Hepatocyte (in vitro differentiated cells): ENCODE measurements at regions not wholly inside any gene's neighbourhood (a gene's known extent, or its start where the extent isn't known, plus 50 kb on each side); places are given as distances from the start of the nearest gene placed in this dataset.

Experiments
- DNase-seq: peaks from one replicate; pipeline ENCODE4 v3.0.0-alpha.2; 2016; ENCODE audit warnings: low spot score
- H2AFZ ChIP-seq: fragments of 200-600 bp; sonication (generic); 2 replicates; pipeline ENCODE4 v1.6.0; 2016; ENCODE audit warnings: antibody characterized with exemption, mild to moderate bottlenecking
- H3K27ac ChIP-seq: fragments of 200-600 bp; sonication (generic); 2 replicates; pipeline ENCODE4 v1.5.1; 2016; ENCODE audit warnings: mild to moderate bottlenecking
- H3K27me3 ChIP-seq: fragments of 200-600 bp; sonication (generic); 2 replicates; pipeline ENCODE4 v1.6.1; 2016
- H3K36me3 ChIP-seq: fragments of 200-600 bp; sonication (generic); replicated peaks from 2 replicates; pipeline ENCODE4 v1.5.1; 2016; ENCODE audit warnings: low read depth; ENCODE audit not compliant: insufficient read depth
- H3K4me1 ChIP-seq: fragments of 200-600 bp; sonication (generic); 2 replicates; pipeline ENCODE4 v1.5.1; 2016; ENCODE audit warnings: mild to moderate bottlenecking, moderate library complexity; ENCODE audit not compliant: insufficient read depth
- H3K4me2 ChIP-seq: fragments of 200-600 bp; sonication (generic); 2 replicates; pipeline ENCODE4 v1.6.0; 2016
- H3K4me3 ChIP-seq: fragments of 200-600 bp; sonication (generic); 2 replicates; pipeline ENCODE4 v1.5.1; 2016; ENCODE audit warnings: mild to moderate bottlenecking
- H3K79me2 ChIP-seq: fragments of 200-600 bp; sonication (generic); 2 replicates; pipeline ENCODE4 v1.6.0; 2017; ENCODE audit warnings: mild to moderate bottlenecking
- H3K9me2 ChIP-seq: fragments of 200-600 bp; sonication (generic); replicated peaks from 2 replicates; pipeline ENCODE4 v1.6.0; 2017; ENCODE audit warnings: mild to moderate bottlenecking; ENCODE audit not compliant: insufficient read depth
- H3K9me3 ChIP-seq: fragments of 200-600 bp; sonication (generic); 2 replicates; pipeline ENCODE4 v1.5.1; 2016; ENCODE audit warnings: low read depth, mild to moderate bottlenecking
- H4K20me1 ChIP-seq: fragments of 200-600 bp; sonication (generic); 2 replicates; pipeline ENCODE4 v1.6.0; 2016; ENCODE audit warnings: mild to moderate bottlenecking; ENCODE audit not compliant: insufficient read depth, poor library complexity, severe bottlenecking
- EZH2 ChIP-seq: fragments of 200-600 bp; sonication (generic); IDR thresholded peaks from 2 replicates; pipeline ENCODE4 v1.6.1; 2016; ENCODE audit warnings: antibody characterized with exemption, mild to moderate bottlenecking, borderline replicate concordance
- EZH2phosphoT487 ChIP-seq: fragments of 200-600 bp; sonication (generic); IDR thresholded peaks from one replicate; pipeline ENCODE4 v1.6.1; 2018; ENCODE audit warnings: antibody characterized with exemption, mild to moderate bottlenecking, low read depth, moderate library complexity; ENCODE audit not compliant: unreplicated experiment, severe bottlenecking
- WGBS: methylation state at CpG from one replicate; pipeline ENCODE4 v1.1.6; 2016; ENCODE audit warnings: low lambda C conversion rate; ENCODE audit errors: missing lambda C conversion rate; 5-methylcytosine and 5-hydroxymethylcytosine counted together
- TF ChIP-seq, protein P1 (sequence below): fragments of 200-600 bp; sonication (generic); IDR thresholded peaks from 2 replicates; pipeline ENCODE4 v1.5.1; 2016; ENCODE audit warnings: antibody characterized with exemption, mild to moderate bottlenecking; ENCODE audit not compliant: poor library complexity

- no peaks in the 10 kb centered on the region for H3K79me2 ChIP-seq
- no peaks in the 10 kb centered on the region for H3K4me1 ChIP-seq
- no peak overlapping the region for H2AFZ ChIP-seq
- TF ChIP-seq EZH2phosphoT487: no peak
- TF ChIP-seq, protein P1, sequence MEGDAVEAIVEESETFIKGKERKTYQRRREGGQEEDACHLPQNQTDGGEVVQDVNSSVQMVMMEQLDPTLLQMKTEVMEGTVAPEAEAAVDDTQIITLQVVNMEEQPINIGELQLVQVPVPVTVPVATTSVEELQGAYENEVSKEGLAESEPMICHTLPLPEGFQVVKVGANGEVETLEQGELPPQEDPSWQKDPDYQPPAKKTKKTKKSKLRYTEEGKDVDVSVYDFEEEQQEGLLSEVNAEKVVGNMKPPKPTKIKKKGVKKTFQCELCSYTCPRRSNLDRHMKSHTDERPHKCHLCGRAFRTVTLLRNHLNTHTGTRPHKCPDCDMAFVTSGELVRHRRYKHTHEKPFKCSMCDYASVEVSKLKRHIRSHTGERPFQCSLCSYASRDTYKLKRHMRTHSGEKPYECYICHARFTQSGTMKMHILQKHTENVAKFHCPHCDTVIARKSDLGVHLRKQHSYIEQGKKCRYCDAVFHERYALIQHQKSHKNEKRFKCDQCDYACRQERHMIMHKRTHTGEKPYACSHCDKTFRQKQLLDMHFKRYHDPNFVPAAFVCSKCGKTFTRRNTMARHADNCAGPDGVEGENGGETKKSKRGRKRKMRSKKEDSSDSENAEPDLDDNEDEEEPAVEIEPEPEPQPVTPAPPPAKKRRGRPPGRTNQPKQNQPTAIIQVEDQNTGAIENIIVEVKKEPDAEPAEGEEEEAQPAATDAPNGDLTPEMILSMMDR: no peak
- TF ChIP-seq EZH2: no peak
- no peak overlapping the region for H3K4me2 ChIP-seq
- no peaks in the 10 kb centered on the region for H3K36me3 ChIP-seq
- no peak overlapping the region for H3K27ac ChIP-seq
- DNase-seq: no peak
- H3K27me3 ChIP-seq: peaks cover 6% of the 10 kb centered on the region
- H4K20me1 ChIP-seq: no peaks in the 10 kb centered on the region
- WGBS: 88% methylated on average over 1 of the region's 1 CpG
- H3K4me3 ChIP-seq: no peak overlapping the region
- no peaks in the 10 kb centered on the region for H3K9me2 ChIP-seq
- no peaks in the 10 kb centered on the region for H3K9me3 ChIP-seq
These were observed 178.8 kb upstream of the TWIST2 start for GRCh38 chr2:238669046-238669445.

GRCh38 chr2:238669581-238670080, 178.3 kb upstream of the TWIST2 start:
- H3K9me3 ChIP-seq: no peaks in the 10 kb centered on the region
- H3K4me2 ChIP-seq: no peak overlapping the region
- H3K79me2 ChIP-seq: no peaks in the 10 kb centered on the region
- H3K27me3 ChIP-seq: peaks cover 6% of the 10 kb centered on the region
- H2AFZ ChIP-seq: no peak overlapping the region
- TF ChIP-seq EZH2: no peak
- TF ChIP-seq, protein P1: no peak
- no peak for TF ChIP-seq EZH2phosphoT487
- no peak overlapping the region for H3K4me3 ChIP-seq
- H3K4me1 ChIP-seq: no peaks in the 10 kb centered on the region
- H3K36me3 ChIP-seq: no peaks in the 10 kb centered on the region
- H4K20me1 ChIP-seq: no peaks in the 10 kb centered on the region
- no peaks in the 10 kb centered on the region for H3K9me2 ChIP-seq
- no peak for DNase-seq
- H3K27ac ChIP-seq: no peak overlapping the region

GRCh38 chr2:238670111-238670585, 177.7 kb upstream of the TWIST2 start:
- TF ChIP-seq, protein P1: no peak
- TF ChIP-seq EZH2phosphoT487 (no peak), EZH2 (no peak)
- DNase-seq: no peak
- no peak overlapping the region for H2AFZ ChIP-seq
- peaks cover 6% of the 10 kb centered on the region for H3K27me3 ChIP-seq
- no peaks in the 10 kb centered on the region for H4K20me1 ChIP-seq
- WGBS: 82% methylated on average over 4 of the region's 4 CpGs
- H3K79me2 ChIP-seq: no peaks in the 10 kb centered on the region
- H3K9me3 ChIP-seq: no peaks in the 10 kb centered on the region
- H3K4me1 ChIP-seq: no peaks in the 10 kb centered on the region
- no peak overlapping the region for H3K4me3 ChIP-seq
- H3K9me2 ChIP-seq: no peaks in the 10 kb centered on the region
- H3K36me3 ChIP-seq: no peaks in the 10 kb centered on the region
- H3K4me2 ChIP-seq: no peak overlapping the region
- no peak overlapping the region for H3K27ac ChIP-seq

DNA sequence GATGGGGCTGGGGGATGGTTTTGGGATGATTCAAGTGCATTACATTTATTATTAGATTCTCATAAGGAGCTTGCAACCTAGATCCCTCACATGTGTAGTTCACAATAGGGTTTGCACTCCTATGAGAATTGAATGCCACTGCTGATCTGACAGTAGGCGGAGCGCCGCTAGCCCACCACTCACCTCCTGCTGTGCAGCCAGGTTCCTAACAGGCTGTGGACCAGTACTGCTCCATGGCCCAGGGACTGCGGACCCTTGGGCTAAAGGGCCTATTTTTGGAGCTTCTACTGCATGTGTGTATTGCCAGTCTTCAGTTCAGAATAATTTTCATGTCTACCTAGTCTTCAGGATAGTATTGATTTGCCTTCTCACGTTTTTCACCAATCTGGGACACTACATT, 165.3 kb upstream of the TWIST2 start:
- DNase-seq: no peak
- Histone ChIP-seq H3K4me2 (no peak overlapping the region), H3K79me2 (no peaks in the 10 kb centered on the region), H2AFZ (no peak overlapping the region), H3K9me3 (no peaks in the 10 kb centered on the region), H3K4me1 (peaks cover 4% of the 10 kb centered on the region), H3K36me3 (no peaks in the 10 kb centered on the region), H3K4me3 (no peak overlapping the region), H4K20me1 (no peaks in the 10 kb centered on the region), H3K9me2 (no peaks in the 10 kb centered on the region), H3K27ac (no peak overlapping the region), H3K27me3 (no peaks in the 10 kb centered on the region)
- 78% methylated on average over 5 of the region's 5 CpGs for WGBS
- TF ChIP-seq EZH2phosphoT487: no peak
- TF ChIP-seq, protein P1: no peak
- TF ChIP-seq EZH2: no peak
